ENCODE measurements at regions not wholly inside any gene's neighbourhood (a gene's known extent, or its start where the extent isn't known, plus 50 kb on each side); places are given as distances from the start of the nearest gene placed in this dataset.
"Not testable (repeated sequence)": the region's sequence is repeated elsewhere in the genome, so short reads cannot be mapped to it uniquely, and the experiment has no call there.

DNA sequence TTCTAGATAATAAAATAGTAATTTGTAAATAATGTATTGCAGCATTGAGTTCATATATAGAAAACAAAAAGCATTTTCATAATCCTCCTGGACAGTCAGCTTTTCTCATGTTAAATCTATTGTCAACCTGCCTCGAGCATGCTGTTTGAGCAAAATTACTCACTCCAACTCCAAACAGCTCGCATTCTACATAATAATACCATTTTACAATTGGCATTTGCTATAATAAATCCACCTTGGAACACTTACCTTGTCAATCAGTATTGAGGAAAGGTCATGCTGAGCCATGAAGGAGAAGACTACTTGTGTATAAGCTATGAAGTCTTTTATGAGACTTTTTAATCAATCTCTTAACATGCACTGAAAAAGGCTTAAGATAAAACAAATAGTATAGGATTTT is 682.6 kb downstream of the CBLN4 start:
- intact Hi-C loops (cut with DNase I): no loop called here
- TF ChIP-seq POLR2A (IDR thresholded peaks at IDR 0.05) (no peak), CTCF (IDR thresholded peaks at IDR 0.05) (no peak), POLR2AphosphoS5 (IDR thresholded peaks at IDR 0.05; ENCODE audit: insufficient read depth in 1 of 2, low read depth in 1 of 2) (no peak)
- H3K36me3 ChIP-seq: no peaks in the 10 kb centered on the region
- no peaks in the 10 kb centered on the region for H3K4me1 ChIP-seq
- H3K4me3 ChIP-seq: no peak overlapping the region
- DNase-seq (ENCODE audit: extremely low spot score in 2 of 2): no peak
- no peaks in the 10 kb centered on the region for H3K27me3 ChIP-seq
- no peak overlapping the region for H3K27ac ChIP-seq
- no peaks in the 10 kb centered on the region for H3K9me3 ChIP-seq

DNA sequence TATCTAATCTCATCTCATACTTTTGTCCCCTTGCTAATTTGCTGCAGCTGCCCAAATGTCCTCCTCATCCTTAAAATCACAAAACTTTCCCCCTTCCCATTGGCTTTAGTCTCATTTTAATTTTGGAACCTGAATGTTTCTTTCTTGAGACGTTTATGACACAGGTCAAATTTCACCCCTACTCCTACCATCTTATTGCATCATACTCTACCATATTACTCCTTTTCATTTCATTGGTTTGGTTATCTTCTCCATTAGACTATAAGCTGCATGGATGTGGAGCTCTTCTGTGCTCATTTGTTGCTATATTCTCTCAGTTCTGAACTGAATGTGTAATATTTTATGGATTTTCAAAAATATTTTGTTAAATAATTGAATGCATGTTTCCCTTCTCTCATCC is 688.6 kb downstream of the CBLN4 start:
- Histone ChIP-seq H3K4me1 (no peaks in the 10 kb centered on the region), H3K27me3 (no peaks in the 10 kb centered on the region), H3K4me3 (no peak overlapping the region), H3K9me3 (no peaks in the 10 kb centered on the region), H3K27ac (no peak overlapping the region), H3K36me3 (no peaks in the 10 kb centered on the region)
- intact Hi-C loops (cut with DNase I): no loop called here
- DNase-seq (ENCODE audit: extremely low spot score in 2 of 2): no peak
- TF ChIP-seq POLR2A (IDR thresholded peaks at IDR 0.05): no peak
- no peak for TF ChIP-seq CTCF (IDR thresholded peaks at IDR 0.05)
- no peak for TF ChIP-seq POLR2AphosphoS5 (IDR thresholded peaks at IDR 0.05; ENCODE audit: insufficient read depth in 1 of 2, low read depth in 1 of 2)

DNA sequence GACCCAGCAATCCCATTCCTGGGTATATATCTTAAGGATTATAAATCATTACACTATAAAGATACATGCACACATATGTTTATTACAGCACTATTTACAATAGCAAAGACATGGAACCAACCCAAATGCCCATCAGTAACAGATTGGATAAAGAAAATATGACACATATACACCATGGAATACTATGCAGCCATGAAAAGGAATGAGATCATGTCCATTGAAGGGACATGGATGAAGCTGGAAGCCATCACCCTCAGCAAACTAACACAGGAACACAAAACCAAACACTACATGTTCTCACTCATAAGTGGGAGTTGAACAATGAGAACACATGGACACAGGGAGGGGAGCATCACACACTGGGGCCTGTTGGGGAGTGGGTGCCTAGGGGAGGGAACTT is 694.5 kb downstream of the CBLN4 start:
- H3K4me1 ChIP-seq; intact Hi-C loops (cut with DNase I); H3K27ac ChIP-seq; H3K9me3 ChIP-seq; H3K4me3 ChIP-seq; H3K27me3 ChIP-seq; DNase-seq (ENCODE audit: extremely low spot score in 2 of 2); H3K36me3 ChIP-seq: not testable (repeated sequence)

- H3K27ac ChIP-seq: no peak overlapping the region
- H3K4me3 ChIP-seq: no peak overlapping the region
- H3K36me3 ChIP-seq: no peaks in the 10 kb centered on the region
- intact Hi-C loops (cut with DNase I): no loop called here
- H3K27me3 ChIP-seq: no peaks in the 10 kb centered on the region
- H3K9me3 ChIP-seq: no peaks in the 10 kb centered on the region
- no peaks in the 10 kb centered on the region for H3K4me1 ChIP-seq
- DNase-seq (ENCODE audit: extremely low spot score in 2 of 2): no peak
- TF ChIP-seq POLR2AphosphoS5 (IDR thresholded peaks at IDR 0.05; ENCODE audit: insufficient read depth in 1 of 2, low read depth in 1 of 2): no peak
- TF ChIP-seq POLR2A (IDR thresholded peaks at IDR 0.05): no peak
- TF ChIP-seq CTCF (IDR thresholded peaks at IDR 0.05): no peak
These were observed 714.1 kb downstream of the CBLN4 start for GRCh38 chr20:55291261-55291660.

- Histone ChIP-seq H3K27me3 (no peaks in the 10 kb centered on the region), H3K36me3 (no peaks in the 10 kb centered on the region), H3K27ac (no peak overlapping the region), H3K4me3 (no peak overlapping the region), H3K4me1 (no peaks in the 10 kb centered on the region), H3K9me3 (no peaks in the 10 kb centered on the region)
- TF ChIP-seq POLR2A (IDR thresholded peaks at IDR 0.05) (no peak), CTCF (IDR thresholded peaks at IDR 0.05) (no peak), POLR2AphosphoS5 (IDR thresholded peaks at IDR 0.05; ENCODE audit: insufficient read depth in 1 of 2, low read depth in 1 of 2) (no peak)
- intact Hi-C loops (cut with DNase I): no loop called here
- DNase-seq (ENCODE audit: extremely low spot score in 2 of 2): no peak
These were observed 721.4 kb downstream of the CBLN4 start for GRCh38 chr20:55283889-55284288.

DNA sequence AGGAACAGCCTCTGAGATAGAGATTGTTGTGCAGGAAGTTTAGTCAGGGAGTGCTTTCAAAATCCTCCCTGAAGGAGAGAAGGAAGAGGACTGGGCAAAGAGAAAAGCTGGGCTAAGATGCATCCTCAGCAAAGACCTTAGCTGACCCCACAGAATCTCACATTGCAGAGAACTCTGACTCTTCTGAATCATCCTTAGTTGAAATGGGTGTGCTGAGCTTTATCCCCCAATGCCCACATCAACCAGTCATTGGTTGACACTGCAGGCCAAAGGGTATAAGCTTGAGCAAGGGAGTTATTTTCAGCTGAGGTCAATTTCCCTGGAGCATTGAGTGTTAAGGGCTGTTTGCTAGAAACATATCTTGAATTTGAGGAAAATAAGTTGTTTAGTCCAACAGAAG is 732.2 kb downstream of the CBLN4 start:
- TF ChIP-seq CTCF (IDR thresholded peaks at IDR 0.05) (no peak), POLR2A (IDR thresholded peaks at IDR 0.05) (no peak), POLR2AphosphoS5 (IDR thresholded peaks at IDR 0.05; ENCODE audit: insufficient read depth in 1 of 2, low read depth in 1 of 2) (no peak)
- intact Hi-C loops (cut with DNase I): no loop called here
- H3K27me3 ChIP-seq: no peaks in the 10 kb centered on the region
- H3K4me1 ChIP-seq: no peaks in the 10 kb centered on the region
- no peaks in the 10 kb centered on the region for H3K9me3 ChIP-seq
- no peak for DNase-seq (ENCODE audit: extremely low spot score in 2 of 2)
- H3K27ac ChIP-seq: no peak overlapping the region
- no peaks in the 10 kb centered on the region for H3K36me3 ChIP-seq
- H3K4me3 ChIP-seq: no peak overlapping the region

Data from vagina (tissue), 2 donors.